ENCODE measurements at regions not wholly inside any gene's neighbourhood (a gene's known extent, or its start where the extent isn't known, plus 50 kb on each side); places are given as distances from the start of the nearest gene placed in this dataset.

- H4K20me1 ChIP-seq (ENCODE audit: control insufficient read depth, extremely low read depth, insufficient read depth, low read length) = no peaks in the 10 kb centered on the region
Measured at GRCh38 chr11:113555071-113555619, 79.9 kb upstream of the DRD2 start.

GRCh38 chr11:113554526-113554925 is 79.3 kb upstream of the DRD2 start:
- Histone ChIP-seq H3K4me3 (replicated peaks in 1 of 4; ENCODE audit: control extremely low read depth in 1 of 4, insufficient read depth in 1 of 4, low read depth in 3 of 4, low read length in 4 of 4) (no peak overlapping the region), H3K9me3 (ENCODE audit: control insufficient read depth, insufficient read depth, low read depth, low read length) (no peaks in the 10 kb centered on the region), H3K4me1 (ENCODE audit: control insufficient read depth, extremely low read depth, insufficient read depth, low read length) (no peaks in the 10 kb centered on the region), H3K27ac (ENCODE audit: insufficient read depth, low read length) (no peak overlapping the region), H2AFZ (ENCODE audit: low read length) (no peak overlapping the region), H3K4me2 (ENCODE audit: extremely low read depth, insufficient read depth, low read length) (no peak overlapping the region), H4K20me1 (ENCODE audit: control insufficient read depth, extremely low read depth, insufficient read depth, low read length) (no peaks in the 10 kb centered on the region), H3K79me2 (ENCODE audit: control insufficient read depth, insufficient read depth, low read length) (no peaks in the 10 kb centered on the region), H3K9ac (ENCODE audit: insufficient read depth, low read length) (no peak overlapping the region), H3K36me3 (ENCODE audit: control insufficient read depth, insufficient read depth, low read length) (no peaks in the 10 kb centered on the region), H3K27me3 (ENCODE audit: control insufficient read depth, insufficient read depth, low read length) (no peaks in the 10 kb centered on the region)
- no peak for TF ChIP-seq EZH2 (IDR thresholded peaks at IDR 0.05; ENCODE audit: low read length, missing control alignments)
- TF ChIP-seq CTCF (conservative IDR thresholded peaks at IDR 0.05 in 1 of 2, IDR thresholded peaks at IDR 0.05 in 1 of 2; ENCODE audit: low read depth in 1 of 2, low read length in 2 of 2) = no peak
- no peak for DNase-seq (ENCODE audit: low read depth in 2 of 2)

More at GRCh38 chr11:113555071-113555619, 79.9 kb upstream of the DRD2 start:
- Histone ChIP-seq H2AFZ (ENCODE audit: low read length) (no peak overlapping the region), H3K4me3 (replicated peaks in 1 of 4; ENCODE audit: control extremely low read depth in 1 of 4, insufficient read depth in 1 of 4, low read depth in 3 of 4, low read length in 4 of 4) (no peak overlapping the region), H3K36me3 (ENCODE audit: control insufficient read depth, insufficient read depth, low read length) (no peaks in the 10 kb centered on the region), H3K27ac (ENCODE audit: insufficient read depth, low read length) (no peak overlapping the region), H3K9me3 (ENCODE audit: control insufficient read depth, insufficient read depth, low read depth, low read length) (no peaks in the 10 kb centered on the region), H3K9ac (ENCODE audit: insufficient read depth, low read length) (no peak overlapping the region), H3K4me1 (ENCODE audit: control insufficient read depth, extremely low read depth, insufficient read depth, low read length) (no peaks in the 10 kb centered on the region), H3K27me3 (ENCODE audit: control insufficient read depth, insufficient read depth, low read length) (no peaks in the 10 kb centered on the region), H3K4me2 (ENCODE audit: extremely low read depth, insufficient read depth, low read length) (no peak overlapping the region), H3K79me2 (ENCODE audit: control insufficient read depth, insufficient read depth, low read length) (no peaks in the 10 kb centered on the region)
- DNase-seq (ENCODE audit: low read depth in 2 of 2) = peak in 1 of 2 donors; percentile 67
- TF ChIP-seq CTCF (conservative IDR thresholded peaks at IDR 0.05 in 1 of 2, IDR thresholded peaks at IDR 0.05 in 1 of 2; ENCODE audit: low read depth in 1 of 2, low read length in 2 of 2) (no peak), EZH2 (IDR thresholded peaks at IDR 0.05; ENCODE audit: low read length, missing control alignments) (no peak)

GRCh38 chr11:113553915-113554314 is 78.7 kb upstream of the DRD2 start:
- Histone ChIP-seq H2AFZ (ENCODE audit: low read length) (no peak overlapping the region), H3K27ac (ENCODE audit: insufficient read depth, low read length) (no peak overlapping the region), H3K9ac (ENCODE audit: insufficient read depth, low read length) (no peak overlapping the region), H3K4me3 (replicated peaks in 1 of 4; ENCODE audit: control extremely low read depth in 1 of 4, insufficient read depth in 1 of 4, low read depth in 3 of 4, low read length in 4 of 4) (no peak overlapping the region), H3K4me2 (ENCODE audit: extremely low read depth, insufficient read depth, low read length) (no peak overlapping the region), H3K4me1 (ENCODE audit: control insufficient read depth, extremely low read depth, insufficient read depth, low read length) (no peaks in the 10 kb centered on the region), H3K9me3 (ENCODE audit: control insufficient read depth, insufficient read depth, low read depth, low read length) (no peaks in the 10 kb centered on the region), H3K36me3 (ENCODE audit: control insufficient read depth, insufficient read depth, low read length) (no peaks in the 10 kb centered on the region), H3K27me3 (ENCODE audit: control insufficient read depth, insufficient read depth, low read length) (no peaks in the 10 kb centered on the region), H3K79me2 (ENCODE audit: control insufficient read depth, insufficient read depth, low read length) (no peaks in the 10 kb centered on the region), H4K20me1 (ENCODE audit: control insufficient read depth, extremely low read depth, insufficient read depth, low read length) (no peaks in the 10 kb centered on the region)
- no peak for TF ChIP-seq CTCF (conservative IDR thresholded peaks at IDR 0.05 in 1 of 2, IDR thresholded peaks at IDR 0.05 in 1 of 2; ENCODE audit: low read depth in 1 of 2, low read length in 2 of 2)
- TF ChIP-seq EZH2 (IDR thresholded peaks at IDR 0.05; ENCODE audit: low read length, missing control alignments) = no peak
- peak in 1 of 2 donors; percentile 18 for DNase-seq (ENCODE audit: low read depth in 2 of 2)

Data from fibroblast of lung (primary cell).